ENCODE measurements at regions not wholly inside any gene's neighbourhood (a gene's known extent, or its start where the extent isn't known, plus 50 kb on each side); places are given as distances from the start of the nearest gene placed in this dataset.

DNA sequence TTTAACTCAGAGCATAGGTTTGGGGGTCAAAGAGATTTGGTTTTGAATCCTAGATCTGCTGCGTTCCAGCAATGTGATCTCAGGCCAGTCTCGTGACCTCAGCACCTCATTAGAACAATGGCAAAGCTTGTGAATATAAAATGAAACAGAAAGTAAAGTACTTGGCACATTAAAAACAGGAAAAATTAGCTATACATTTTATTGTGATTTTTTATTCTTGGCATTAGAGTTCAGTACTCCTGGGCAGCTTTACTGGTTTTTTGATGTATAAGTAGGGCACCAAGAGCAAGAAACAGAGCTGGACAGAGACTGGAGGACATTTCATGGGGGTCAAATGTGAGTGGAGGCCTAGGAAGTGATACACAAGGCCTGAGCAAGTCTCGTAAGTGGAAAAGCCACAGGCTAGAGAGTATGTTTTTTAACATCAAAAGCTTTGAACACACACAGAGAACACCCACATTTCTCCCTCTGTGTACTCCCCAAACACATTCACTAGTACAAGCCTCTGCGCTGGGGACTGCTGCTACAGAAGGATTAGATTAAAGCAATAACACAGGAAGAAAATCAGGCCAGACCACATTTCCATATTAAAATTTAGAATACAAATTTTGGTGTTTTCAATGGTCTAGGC, 157.2 kb upstream of the SLC25A13 start:
- TF ChIP-seq, protein P1, sequence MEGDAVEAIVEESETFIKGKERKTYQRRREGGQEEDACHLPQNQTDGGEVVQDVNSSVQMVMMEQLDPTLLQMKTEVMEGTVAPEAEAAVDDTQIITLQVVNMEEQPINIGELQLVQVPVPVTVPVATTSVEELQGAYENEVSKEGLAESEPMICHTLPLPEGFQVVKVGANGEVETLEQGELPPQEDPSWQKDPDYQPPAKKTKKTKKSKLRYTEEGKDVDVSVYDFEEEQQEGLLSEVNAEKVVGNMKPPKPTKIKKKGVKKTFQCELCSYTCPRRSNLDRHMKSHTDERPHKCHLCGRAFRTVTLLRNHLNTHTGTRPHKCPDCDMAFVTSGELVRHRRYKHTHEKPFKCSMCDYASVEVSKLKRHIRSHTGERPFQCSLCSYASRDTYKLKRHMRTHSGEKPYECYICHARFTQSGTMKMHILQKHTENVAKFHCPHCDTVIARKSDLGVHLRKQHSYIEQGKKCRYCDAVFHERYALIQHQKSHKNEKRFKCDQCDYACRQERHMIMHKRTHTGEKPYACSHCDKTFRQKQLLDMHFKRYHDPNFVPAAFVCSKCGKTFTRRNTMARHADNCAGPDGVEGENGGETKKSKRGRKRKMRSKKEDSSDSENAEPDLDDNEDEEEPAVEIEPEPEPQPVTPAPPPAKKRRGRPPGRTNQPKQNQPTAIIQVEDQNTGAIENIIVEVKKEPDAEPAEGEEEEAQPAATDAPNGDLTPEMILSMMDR (IDR thresholded peaks at IDR 0.05; ENCODE audit: low read depth, low read length, missing input control), result no peak
- TF ChIP-seq ZBTB33 (IDR thresholded peaks at IDR 0.05), result no peak
- TF ChIP-seq FOXA1 (IDR thresholded peaks at IDR 0.05), result no peak
- no peak for TF ChIP-seq GABPA (IDR thresholded peaks at IDR 0.05 in 1 of 2, conservative IDR thresholded peaks at IDR 0.05 in 1 of 2)
- peak; percentile 41 for TF ChIP-seq YY1 (IDR thresholded peaks at IDR 0.05)
- TF ChIP-seq FOXA2 (IDR thresholded peaks at IDR 0.05), result no peak
- TF ChIP-seq, protein P2, sequence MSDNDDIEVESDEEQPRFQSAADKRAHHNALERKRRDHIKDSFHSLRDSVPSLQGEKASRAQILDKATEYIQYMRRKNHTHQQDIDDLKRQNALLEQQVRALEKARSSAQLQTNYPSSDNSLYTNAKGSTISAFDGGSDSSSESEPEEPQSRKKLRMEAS (IDR thresholded peaks at IDR 0.05), result no peak
- no peak for TF ChIP-seq TAF1 (conservative IDR thresholded peaks at IDR 0.05)
- TF ChIP-seq EGR1 (IDR thresholded peaks at IDR 0.05; ENCODE audit: low read depth in 2 of 2), result no peak
- no peak for TF ChIP-seq REST (IDR thresholded peaks at IDR 0.05)
- TF ChIP-seq RXRA (IDR thresholded peaks at IDR 0.05), result no peak
- no peak for TF ChIP-seq ATF3 (IDR thresholded peaks at IDR 0.05)
- TF ChIP-seq SP1 (IDR thresholded peaks at IDR 0.05), result no peak

Data from liver (tissue), 3 donors.